MM.1S (cell line): ENCODE measurements at regions not wholly inside any gene's neighbourhood (a gene's known extent, or its start where the extent isn't known, plus 50 kb on each side); places are given as distances from the start of the nearest gene placed in this dataset.

Source experiments
- CTCF ChIP-seq: fragments of 300-600 bp; sonication (generic); IDR thresholded peaks from 2 replicates; pipeline ENCODE4 v1.5.1; 2016; ENCODE audit warnings: antibody characterized with exemption, low read length, mixed read lengths
- EZH2 ChIP-seq: fragments of 300-600 bp; sonication (generic); optimal IDR thresholded peaks from 2 replicates; pipeline ENCODE3; 2017; ENCODE audit warnings: low read depth, mild to moderate bottlenecking, antibody characterized with exemption, low read length, mixed read lengths
- EZH2phosphoT487 ChIP-seq: fragments of 300-600 bp; sonication (generic); IDR thresholded peaks from 2 replicates; pipeline ENCODE4 v1.6.1; 2018; ENCODE audit warnings: antibody characterized with exemption, low read length

- TF ChIP-seq CTCF (no peak), EZH2phosphoT487 (no peak), EZH2 (no peak)
These were observed 363.8 kb downstream of the DOK5 start for GRCh38 chr20:54839224-54839623.
